CD4-positive, alpha-beta memory T cell (primary cell): ENCODE measurements at regions not wholly inside any gene's neighbourhood (a gene's known extent, or its start where the extent isn't known, plus 50 kb on each side); places are given as distances from the start of the nearest gene placed in this dataset.
"Not testable (repeated sequence)": the region's sequence is repeated elsewhere in the genome, so short reads cannot be mapped to it uniquely, and the experiment has no call there.

ENCODE experiments used
- CTCF ChIA-PET: fragments of 350-600 bp; sonication (Branson Sonifier 250); formaldehyde crosslinking; loops from one replicate; lab custom pipeline; 2021; ENCODE audit warnings: inconsistent platforms; ENCODE audit not compliant: partially characterized antibody; lab: Charles Lee
- POLR2A ChIA-PET: fragments of 350-600 bp; sonication (Branson Sonifier 250); formaldehyde crosslinking; loops from one replicate; lab custom pipeline; 2021; ENCODE audit not compliant: partially characterized antibody; lab: Charles Lee
- DNase-seq, 5 donors: peaks; one replicate each; pipeline versions ENCODE4 v3.0.0 to v3.0.0-alpha.2; 2020 to 2022; ENCODE audit warnings: mixed read lengths in 1 of 5
- H3K27ac ChIP-seq: one replicate; pipeline ENCODE4 v1.7.0; 2013; ENCODE audit warnings: low read depth, low read length
- H3K27me3 ChIP-seq: 2 replicates; pipeline ENCODE4 v1.7.0; 2013; ENCODE audit warnings: mild to moderate bottlenecking, low read length, moderate library complexity; ENCODE audit not compliant: insufficient read depth
- H3K36me3 ChIP-seq: 2 replicates; pipeline ENCODE4 v1.7.0; 2013; ENCODE audit warnings: mild to moderate bottlenecking, low read length, moderate library complexity; ENCODE audit not compliant: insufficient read depth
- H3K4me1 ChIP-seq: 2 replicates; pipeline ENCODE4 v1.7.0; 2013; ENCODE audit warnings: mild to moderate bottlenecking, low read length, moderate library complexity; ENCODE audit not compliant: insufficient read depth
- H3K4me3 ChIP-seq, 2 donors: one replicate each; pipeline ENCODE4 v1.7.0; 2013; ENCODE audit warnings: low read length in 2 of 2, mild to moderate bottlenecking in 1 of 2
- H3K9me3 ChIP-seq, 2 donors: one replicate each; pipeline ENCODE4 v1.7.0; 2013; ENCODE audit warnings: low read length in 2 of 2, control low read depth in 1 of 2; ENCODE audit not compliant: control insufficient read depth in 1 of 2
- H3K27ac Mint-ChIP-seq, 7 donors: one replicate each; pipeline ENCODE4 v1.8.0; 2020 to 2021; ENCODE audit warnings: mixed read lengths in 7 of 7, mild to moderate bottlenecking in 6 of 7, inconsistent platforms in 3 of 7, moderate library complexity in 3 of 7
- H3K27me3 Mint-ChIP-seq, 2 donors: one replicate each; pipeline ENCODE4 v1.8.0; 2020 to 2021; ENCODE audit warnings: mixed read lengths in 2 of 2
- H3K36me3 Mint-ChIP-seq, 2 donors: one replicate each; pipeline ENCODE4 v1.8.0; 2020 to 2021; ENCODE audit warnings: mixed read lengths in 2 of 2, inconsistent platforms in 1 of 2, mild to moderate bottlenecking in 1 of 2
- H3K4me1 Mint-ChIP-seq, 4 donors: one replicate each; pipeline ENCODE4 v1.8.0; 2020 to 2021; ENCODE audit warnings: mixed read lengths in 4 of 4, mild to moderate bottlenecking in 1 of 4
- H3K4me3 Mint-ChIP-seq, 8 donors: one replicate each; pipeline ENCODE4 v1.8.0; 2020 to 2021; ENCODE audit warnings: mixed read lengths in 8 of 8, mild to moderate bottlenecking in 7 of 8, moderate library complexity in 6 of 8, inconsistent platforms in 3 of 8
- H3K9me3 Mint-ChIP-seq, 8 donors: one replicate each; pipeline ENCODE4 v1.8.0; 2020 to 2021; ENCODE audit warnings: mixed read lengths in 8 of 8, mild to moderate bottlenecking in 5 of 8, inconsistent platforms in 3 of 8, moderate library complexity in 1 of 8
- intact Hi-C: fragments of 100-400 bp; cut with micrococcal nuclease; formaldehyde crosslinking; loops from one replicate; pipeline ENCODE4 v1.15.1; 2023

DNA sequence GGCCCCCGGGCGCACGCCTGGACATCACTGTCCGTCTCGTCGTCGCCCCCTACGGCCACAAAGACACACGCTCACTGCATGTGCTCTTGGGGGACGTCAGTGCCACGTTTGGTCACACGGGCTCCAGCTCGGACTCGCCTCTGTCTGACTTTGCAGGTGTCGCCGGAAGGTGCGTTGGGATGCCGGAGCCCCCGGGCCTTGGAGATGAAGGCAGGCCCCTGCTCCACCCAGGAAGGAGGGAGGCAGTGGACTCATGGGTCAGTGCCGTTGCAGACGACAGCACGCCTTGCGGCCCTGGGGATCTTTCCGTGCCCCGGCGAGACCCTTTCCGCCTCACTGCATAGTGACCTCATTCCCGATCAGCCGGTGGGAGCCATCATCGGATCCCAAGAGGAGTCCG is 1414.8 kb upstream of the PCDH10 start:
- intact Hi-C loops, H3K36me3 Mint-ChIP-seq, H3K9me3 ChIP-seq, DNase-seq, CTCF ChIA-PET, H3K4me3 Mint-ChIP-seq, H3K27me3 Mint-ChIP-seq, H3K4me3 ChIP-seq, H3K27ac ChIP-seq, H3K36me3 ChIP-seq, H3K4me1 Mint-ChIP-seq, H3K4me1 ChIP-seq, POLR2A ChIA-PET, H3K27me3 ChIP-seq, H3K27ac Mint-ChIP-seq: not testable (repeated sequence)
- H3K9me3 Mint-ChIP-seq: peaks cover 0 to 16% (median 3%) of the 10 kb centered on the region in 8 donors

DNA sequence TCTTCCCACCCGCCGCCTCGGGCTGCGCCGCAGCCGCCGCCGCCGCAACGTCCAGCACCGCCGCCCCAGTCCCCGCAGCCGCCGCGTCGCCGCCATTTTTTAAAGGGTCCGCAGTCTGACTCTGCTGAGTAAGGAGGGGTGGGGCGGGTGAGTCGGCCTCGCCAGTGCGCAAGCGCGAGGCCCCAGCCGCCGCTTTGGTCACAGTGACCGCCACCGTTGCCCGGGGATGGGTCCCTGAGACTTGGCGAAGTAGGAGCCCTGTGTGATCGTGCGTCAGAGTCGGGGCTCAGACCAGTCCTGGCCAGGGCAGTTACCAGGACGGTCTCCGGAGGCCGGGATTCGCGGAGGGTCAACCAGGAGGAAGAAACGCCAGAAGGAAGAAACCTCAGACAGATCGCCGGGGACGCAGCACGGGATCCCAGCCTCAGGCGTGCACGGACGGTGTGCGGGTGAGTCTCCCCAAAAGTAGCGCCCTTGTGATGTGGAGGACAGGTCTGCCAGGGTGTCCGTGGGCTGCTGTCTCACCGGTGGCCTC is 1414.2 kb upstream of the PCDH10 start:
- H3K36me3 ChIP-seq, H3K27me3 ChIP-seq, CTCF ChIA-PET, POLR2A ChIA-PET, H3K4me1 Mint-ChIP-seq, H3K27me3 Mint-ChIP-seq, intact Hi-C loops, H3K4me1 ChIP-seq, H3K36me3 Mint-ChIP-seq, H3K27ac ChIP-seq, H3K27ac Mint-ChIP-seq, H3K4me3 Mint-ChIP-seq, H3K4me3 ChIP-seq, H3K9me3 ChIP-seq: not testable (repeated sequence)
- H3K9me3 Mint-ChIP-seq: peaks cover 0 to 16% (median 3%) of the 10 kb centered on the region in 8 donors
- DNase-seq: peak in 3 of 5 donors; percentile 0 to 50 (median 2)

DNA sequence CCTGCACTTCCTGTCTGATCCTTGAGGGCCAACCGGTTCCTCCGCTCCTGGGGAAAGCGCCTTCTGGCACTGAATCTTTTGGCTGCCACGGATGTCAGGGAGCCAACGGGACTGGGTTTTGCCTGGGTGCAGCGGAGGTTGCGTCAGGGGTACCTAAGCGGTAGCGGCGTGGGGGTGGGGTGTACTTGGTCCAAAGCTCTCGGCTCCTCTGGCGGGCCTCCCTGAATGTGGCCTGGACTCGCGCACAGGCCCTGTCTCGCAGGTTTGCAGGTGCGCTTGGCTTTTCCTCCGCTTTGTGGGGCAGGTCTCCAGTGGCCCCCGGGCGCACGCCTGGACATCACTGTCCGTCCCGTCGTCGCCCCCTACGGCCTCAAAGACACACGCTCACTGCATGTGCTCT is 1410.1 kb upstream of the PCDH10 start:
- H3K4me3 Mint-ChIP-seq, CTCF ChIA-PET, intact Hi-C loops, DNase-seq, POLR2A ChIA-PET, H3K9me3 ChIP-seq, H3K4me1 ChIP-seq, H3K36me3 Mint-ChIP-seq, H3K27ac ChIP-seq, H3K36me3 ChIP-seq, H3K27me3 ChIP-seq, H3K27me3 Mint-ChIP-seq, H3K4me1 Mint-ChIP-seq, H3K9me3 Mint-ChIP-seq, H3K27ac Mint-ChIP-seq, H3K4me3 ChIP-seq: not testable (repeated sequence)

DNA sequence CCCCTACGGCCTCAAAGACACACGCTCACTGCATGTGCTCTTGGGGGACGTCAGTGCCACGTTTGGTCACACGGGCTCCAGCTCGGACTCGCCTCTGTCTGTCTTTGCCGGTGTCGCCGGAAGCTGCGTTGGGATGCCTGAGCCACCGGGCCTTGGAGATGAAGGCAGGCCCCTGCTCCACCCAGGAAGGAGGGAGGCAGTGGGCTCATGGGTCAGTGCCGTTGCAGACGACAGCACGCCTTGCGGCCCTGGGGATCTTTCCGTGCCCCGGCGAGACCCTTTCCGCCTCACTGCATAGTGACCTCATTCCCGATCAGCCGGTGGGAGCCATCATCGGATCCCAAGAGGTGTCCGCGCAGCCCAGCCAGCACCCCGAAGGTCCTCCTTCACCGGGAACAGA is 1407.3 kb upstream of the PCDH10 start:
- H3K36me3 Mint-ChIP-seq, H3K27me3 Mint-ChIP-seq, DNase-seq, H3K9me3 Mint-ChIP-seq, H3K4me1 ChIP-seq, H3K27ac Mint-ChIP-seq, CTCF ChIA-PET, H3K36me3 ChIP-seq, H3K4me3 Mint-ChIP-seq, H3K9me3 ChIP-seq, POLR2A ChIA-PET, H3K4me1 Mint-ChIP-seq, intact Hi-C loops, H3K27me3 ChIP-seq, H3K4me3 ChIP-seq, H3K27ac ChIP-seq: not testable (repeated sequence)

DNA sequence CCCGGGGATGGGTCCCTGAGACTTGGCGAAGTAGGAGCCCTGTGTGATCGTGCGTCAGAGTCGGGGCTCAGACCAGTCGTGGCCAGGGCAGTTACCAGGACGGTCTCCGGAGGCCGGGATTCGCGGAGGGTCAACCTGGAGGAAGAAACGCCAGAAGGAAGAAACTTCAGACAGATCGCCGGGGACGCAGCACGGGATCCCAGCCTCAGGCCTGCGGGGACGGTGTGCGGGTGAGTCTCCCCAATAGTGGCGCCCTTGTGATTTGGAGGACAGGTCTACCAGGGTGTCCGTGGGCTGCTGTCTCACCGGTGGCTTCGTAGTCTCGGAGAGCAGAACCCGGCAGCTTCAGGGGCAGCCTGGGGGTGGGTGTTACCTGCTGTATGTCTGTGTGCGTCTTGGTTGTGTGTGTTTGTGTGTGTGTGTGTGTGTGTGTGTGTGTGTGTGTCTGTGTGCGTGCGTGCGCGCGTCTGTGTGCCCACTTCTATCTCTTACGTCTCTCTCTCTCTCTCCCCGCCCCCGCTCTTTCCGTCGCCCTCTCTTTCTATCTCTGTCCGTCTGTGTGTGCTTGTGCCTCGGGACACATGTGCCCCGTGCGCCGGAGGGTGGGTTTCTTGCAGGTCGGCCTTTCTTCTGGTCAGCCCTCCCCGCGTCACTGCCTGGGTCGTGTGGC is 1406.4 kb upstream of the PCDH10 start:
- H3K27ac Mint-ChIP-seq, H3K27me3 Mint-ChIP-seq, CTCF ChIA-PET, POLR2A ChIA-PET, H3K4me1 ChIP-seq, H3K4me3 ChIP-seq, intact Hi-C loops, H3K4me1 Mint-ChIP-seq, H3K9me3 ChIP-seq, H3K36me3 Mint-ChIP-seq, H3K4me3 Mint-ChIP-seq, H3K27me3 ChIP-seq, H3K9me3 Mint-ChIP-seq, H3K36me3 ChIP-seq, H3K27ac ChIP-seq: not testable (repeated sequence)
- peak in 1 of 5 donors; percentile 32 for DNase-seq

DNA sequence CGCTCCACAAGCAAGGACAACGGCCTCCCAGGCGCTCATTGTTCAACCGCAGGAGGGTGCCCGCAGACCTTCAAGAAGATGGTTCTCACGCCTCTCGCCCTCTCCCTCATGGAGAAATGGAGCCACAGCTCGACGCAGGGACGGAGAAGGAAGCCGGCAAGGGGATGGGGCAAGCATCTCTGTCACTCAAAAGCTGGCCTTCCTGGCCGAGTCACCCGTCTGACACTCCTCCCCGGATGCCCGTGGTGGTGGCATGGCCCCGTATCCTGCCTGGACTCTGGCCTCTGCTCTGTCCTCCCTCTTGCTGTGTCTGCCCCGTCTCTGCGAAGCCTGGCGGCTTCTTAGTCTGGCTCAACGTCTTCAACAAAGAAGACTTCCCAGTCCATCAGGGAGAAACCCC is 1405.7 kb upstream of the PCDH10 start:
- H3K36me3 ChIP-seq, H3K27me3 ChIP-seq, H3K4me1 ChIP-seq, H3K27ac Mint-ChIP-seq, H3K36me3 Mint-ChIP-seq, H3K4me1 Mint-ChIP-seq, CTCF ChIA-PET, H3K4me3 ChIP-seq, H3K27ac ChIP-seq, H3K9me3 ChIP-seq, H3K27me3 Mint-ChIP-seq, POLR2A ChIA-PET, intact Hi-C loops, H3K9me3 Mint-ChIP-seq, H3K4me3 Mint-ChIP-seq: not testable (repeated sequence)
- DNase-seq: peak in 2 of 5 donors; percentile 2 to 45

DNA sequence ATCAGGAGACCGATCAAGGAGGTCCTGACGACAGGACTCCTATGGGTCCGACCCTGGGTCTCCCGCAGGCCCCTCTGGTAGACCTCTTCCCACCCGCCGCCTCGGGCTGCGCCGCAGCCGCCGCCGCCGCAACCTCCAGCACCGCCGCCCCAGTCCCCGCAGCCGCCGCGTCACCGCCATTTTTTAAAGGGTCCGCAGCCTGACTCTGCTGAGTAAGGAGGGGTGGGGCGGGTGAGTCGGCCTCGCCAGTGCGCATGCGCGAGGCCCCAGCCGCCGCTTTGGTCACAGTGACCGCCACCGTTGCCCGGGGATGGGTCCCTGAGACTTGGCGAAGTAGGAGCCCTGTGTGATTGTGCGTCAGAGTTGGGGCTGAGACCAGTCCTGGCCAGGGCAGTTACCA is 1401.9 kb upstream of the PCDH10 start:
- H3K9me3 ChIP-seq, H3K4me1 ChIP-seq, H3K36me3 ChIP-seq, CTCF ChIA-PET, H3K4me1 Mint-ChIP-seq, DNase-seq, H3K27me3 ChIP-seq, H3K4me3 Mint-ChIP-seq, H3K36me3 Mint-ChIP-seq, H3K4me3 ChIP-seq, intact Hi-C loops, H3K27ac Mint-ChIP-seq, H3K27me3 Mint-ChIP-seq, POLR2A ChIA-PET, H3K27ac ChIP-seq: not testable (repeated sequence)
- peaks cover 0 to 10% (median under 1%) of the 10 kb centered on the region in 8 donors for H3K9me3 Mint-ChIP-seq

DNA sequence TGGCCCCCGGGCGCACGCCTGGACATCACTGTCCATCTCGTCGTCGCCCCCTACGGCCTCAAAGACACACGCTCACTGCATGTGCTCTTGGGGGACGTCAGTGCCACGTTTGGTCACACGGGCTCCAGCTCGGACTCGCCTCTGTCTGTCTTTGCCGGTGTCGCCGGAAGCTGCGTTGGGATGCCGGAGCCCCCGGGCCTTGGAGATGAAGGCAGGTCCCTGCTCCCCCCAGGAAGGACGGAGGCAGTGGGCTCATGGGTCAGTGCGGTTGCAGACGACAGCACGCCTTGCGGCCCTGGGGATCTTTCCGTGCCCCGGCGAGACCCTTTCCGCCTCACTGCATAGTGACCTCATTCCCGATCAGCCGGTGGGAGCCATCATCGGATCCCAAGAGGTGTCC is 1399.9 kb upstream of the PCDH10 start:
- H3K9me3 Mint-ChIP-seq, H3K4me1 ChIP-seq, H3K4me1 Mint-ChIP-seq, POLR2A ChIA-PET, H3K9me3 ChIP-seq, DNase-seq, H3K27ac ChIP-seq, intact Hi-C loops, CTCF ChIA-PET, H3K4me3 ChIP-seq, H3K27ac Mint-ChIP-seq, H3K27me3 Mint-ChIP-seq, H3K4me3 Mint-ChIP-seq, H3K36me3 Mint-ChIP-seq, H3K36me3 ChIP-seq, H3K27me3 ChIP-seq: not testable (repeated sequence)
